H1 (cell line): ENCODE measurements at regions not wholly inside any gene's neighbourhood (a gene's known extent, or its start where the extent isn't known, plus 50 kb on each side); places are given as distances from the start of the nearest gene placed in this dataset.

Experiments
- ATF2 ChIP-seq: IDR thresholded peaks from 2 replicates; pipeline ENCODE4 v1.6.1; 2012; ENCODE audit warnings: low read length, inconsistent platforms
- CHD1 ChIP-seq: IDR thresholded peaks from 2 replicates; pipeline ENCODE4 v1.6.1; 2012; ENCODE audit warnings: low read depth, low read length, improper control_type of control experiment
- SAP30 ChIP-seq: fragments of 300-600 bp; sonication (generic); IDR thresholded peaks from 2 replicates; pipeline ENCODE4 v1.7.1; 2012; ENCODE audit warnings: low read length, moderate library complexity, mild to moderate bottlenecking, inconsistent platforms; ENCODE audit not compliant: insufficient read depth, insufficient replicate concordance

- TF ChIP-seq SAP30 (no peak), ATF2 (no peak), CHD1 (no peak)
These were observed 257.3 kb upstream of the PLEKHG7 start (continued) for GRCh38 chr12:92445253-92446082.
